ENCODE measurements at regions not wholly inside any gene's neighbourhood (a gene's known extent, or its start where the extent isn't known, plus 50 kb on each side); places are given as distances from the start of the nearest gene placed in this dataset.

GRCh38 chr11:27191639-27192038, 151.0 kb downstream of the BBOX1 start:
- TF ChIP-seq CTCF (conservative IDR thresholded peaks at IDR 0.05; ENCODE audit: low read depth, low read length) (no peak), POLR2A (IDR thresholded peaks at IDR 0.05; ENCODE audit: low read depth, low read length) (no peak), BHLHE40 (IDR thresholded peaks at IDR 0.05; ENCODE audit: low read depth, low read length) (no peak), SMC3 (IDR thresholded peaks at IDR 0.05; ENCODE audit: low read depth, low read length) (no peak), CHD1 (IDR thresholded peaks at IDR 0.05; ENCODE audit: low read depth, low read length) (no peak), RFX5 (IDR thresholded peaks at IDR 0.05; ENCODE audit: low read depth, low read length) (no peak), CEBPB (IDR thresholded peaks at IDR 0.05; ENCODE audit: low read depth, low read length) (no peak), USF2 (IDR thresholded peaks at IDR 0.05; ENCODE audit: low read depth, low read length) (no peak), ELK1 (IDR thresholded peaks at IDR 0.05; ENCODE audit: borderline replicate concordance, low read depth, low read length) (no peak), MAZ (IDR thresholded peaks at IDR 0.05; ENCODE audit: borderline replicate concordance, low read depth, low read length) (no peak)
